GM23338 (cell line): ENCODE measurements at regions not wholly inside any gene's neighbourhood (a gene's known extent, or its start where the extent isn't known, plus 50 kb on each side); places are given as distances from the start of the nearest gene placed in this dataset.

ENCODE experiments used
- CTCF ChIP-seq, 2 experiments: fragments of 200-600 bp in 1 of 2; sonication (generic) in 1 of 2; conservative IDR thresholded peaks; 2 replicates each; pipeline versions ENCODE4 v1.5.1 to v1.6.1; 2016 to 2017; ENCODE audit warnings: antibody characterized with exemption in 2 of 2, low read depth in 2 of 2, mild to moderate bottlenecking in 2 of 2, moderate library complexity in 1 of 2
- ETS1 ChIP-seq: IDR thresholded peaks from 2 replicates; pipeline ENCODE4 v1.6.1; 2016; ENCODE audit warnings: antibody characterized with exemption
- EZH2 ChIP-seq: fragments of 200-600 bp; sonication (generic); IDR thresholded peaks from one replicate; pipeline ENCODE4 v1.8.0; 2017; ENCODE audit warnings: antibody characterized with exemption, mild to moderate bottlenecking, low read depth; ENCODE audit not compliant: unreplicated experiment
- EZH2phosphoT487 ChIP-seq: fragments of 200-600 bp; sonication (generic); IDR thresholded peaks from one replicate; pipeline ENCODE4 v1.8.1; 2018; ENCODE audit warnings: antibody characterized with exemption; ENCODE audit not compliant: unreplicated experiment
- POLR2AphosphoS5 ChIP-seq: IDR thresholded peaks from 2 replicates; pipeline ENCODE4 v1.6.1; 2016; ENCODE audit warnings: antibody characterized with exemption, low read depth
- REST ChIP-seq: IDR thresholded peaks from one replicate; pipeline ENCODE4 v1.6.1; 2018; ENCODE audit warnings: antibody characterized with exemption; ENCODE audit not compliant: unreplicated experiment
- ZNF114 ChIP-seq: fragments of 250-450 bp; sonication (Bioruptor Pico); IDR thresholded peaks from 2 replicates; pipeline ENCODE4 v1.5.0; 2020; ENCODE audit warnings: mild to moderate bottlenecking, moderate library complexity

- no peak for TF ChIP-seq CTCF (conservative IDR thresholded peaks at IDR 0.05; ENCODE audit: low read depth in 2 of 2)
- no peak for TF ChIP-seq REST
- TF ChIP-seq EZH2: no peak
- TF ChIP-seq POLR2AphosphoS5: no peak
- TF ChIP-seq EZH2phosphoT487: no peak
- no peak for TF ChIP-seq ETS1
- TF ChIP-seq ZNF114: no peak
Measured at GRCh38 chr5:174655351-174655750, 69.0 kb upstream of the MSX2 start.
